K562 (cell line): ENCODE measurements at regions not wholly inside any gene's neighbourhood (a gene's known extent, or its start where the extent isn't known, plus 50 kb on each side); places are given as distances from the start of the nearest gene placed in this dataset.

Source experiments
- KDM1A ChIP-seq, 2 experiments: fragments of 450-650 bp; IDR thresholded peaks; 2 replicates each; pipeline ENCODE4 v1.6.1; 2016; ENCODE audit warnings: mild to moderate bottlenecking in 2 of 2
- L3MBTL2 ChIP-seq: fragments of 450-650 bp; IDR thresholded peaks from 2 replicates; pipeline ENCODE4 v1.6.1; 2016; ENCODE audit warnings: mild to moderate bottlenecking, moderate library complexity
- ZBTB40 ChIP-seq, 2 experiments: fragments of 450-650 bp in 1 of 2; sonication (generic) in 1 of 2; formaldehyde crosslinking in 1 of 2; IDR thresholded peaks; 2 replicates each; pipeline versions ENCODE4 v1.7.1 to v1.9.0; 2016 to 2022; ENCODE audit warnings: inconsistent platforms in 1 of 2, mild to moderate bottlenecking in 1 of 2, missing genetic modification reagents in 1 of 2
- ZNF589 ChIP-seq: fragments of 200-800 bp; sonication (Bioruptor generic); IDR thresholded peaks from 2 replicates; pipeline ENCODE4 v1.6.1; 2016; ENCODE audit warnings: low read depth, missing genetic modification characterization, missing compliant biosample characterization

DNA sequence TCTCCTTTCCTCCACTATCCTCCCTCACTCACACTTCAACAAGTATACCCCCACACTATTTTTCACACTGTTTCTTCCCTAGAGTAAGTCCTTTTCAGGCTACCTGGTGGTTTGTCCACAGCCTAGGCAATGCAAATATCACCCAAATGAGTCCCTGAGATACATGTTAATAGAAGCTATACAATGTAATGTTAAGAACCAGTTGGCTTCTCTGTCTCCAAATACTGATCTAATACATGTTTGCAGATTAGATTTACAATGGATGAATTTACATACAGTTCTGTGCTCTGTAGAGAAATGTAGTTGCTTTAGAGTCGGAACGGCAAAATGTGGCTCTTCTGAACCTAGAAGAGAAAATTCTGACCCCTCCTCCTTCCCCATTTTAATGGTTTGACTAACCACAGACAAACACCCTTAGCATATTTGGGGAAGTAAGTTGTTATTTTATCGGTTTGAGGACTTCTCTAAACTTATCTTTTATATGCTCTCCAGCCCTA, 63.6 kb upstream of the MBNL1 start (continued):
- TF ChIP-seq ZBTB40 (IDR thresholded peaks at IDR 0.05) (peak; percentile 10; the same call in 1 of the 2 replicates), ZBTB40 (CRISPR knock-in tag; IDR thresholded peaks at IDR 0.05) (no peak), L3MBTL2 (0 out of 2 replicates have a peak, but pooled peaks have one; percentile 15), ZNF589 (CRISPR knock-in tag) (0 out of 2 replicates have a peak, but pooled peaks have one; percentile 10), KDM1A (IDR thresholded peaks at IDR 0.05) (no peak)
